Natural killer cell (primary cell): ENCODE measurements at regions not wholly inside any gene's neighbourhood (a gene's known extent, or its start where the extent isn't known, plus 50 kb on each side); places are given as distances from the start of the nearest gene placed in this dataset.

Experiments used
- ATAC-seq, 3 donors: fragments of 150-1000 bp in 2 of 3; fragments of 200-7000 bp in 1 of 3; cut with Tn5 transposase; 1 replicate in 1 of 3; 2 replicates in 2 of 3; pipeline ENCODE4 v1.10.0; 2021; ENCODE audit warnings: mild to moderate bottlenecking in 2 of 3, moderate library complexity in 2 of 3
- DNase-seq, 2 donors: peaks; one replicate each; pipeline versions ENCODE4 v3.0.0 to v3.0.0-alpha.2; 2013 to 2021; ENCODE audit warnings: mixed read lengths in 1 of 2
- H3K27ac ChIP-seq: one replicate; pipeline ENCODE4 v1.5.1; 2013; ENCODE audit warnings: mild to moderate bottlenecking, low read length
- H3K27me3 ChIP-seq: one replicate; pipeline ENCODE4 v1.6.1; 2013; ENCODE audit warnings: low read length; ENCODE audit not compliant: control insufficient read depth, insufficient read depth
- H3K36me3 ChIP-seq: one replicate; pipeline ENCODE4 v1.6.1; 2013; ENCODE audit warnings: low read length; ENCODE audit not compliant: control insufficient read depth, insufficient read depth
- H3K4me1 ChIP-seq: one replicate; pipeline ENCODE4 v1.6.1; 2013; ENCODE audit warnings: low read length; ENCODE audit not compliant: control insufficient read depth, insufficient read depth
- H3K4me3 ChIP-seq: one replicate; pipeline ENCODE4 v1.5.1; 2013; ENCODE audit warnings: low read length
- H3K9me3 ChIP-seq: one replicate; pipeline ENCODE4 v1.6.1; 2013; ENCODE audit warnings: low read length; ENCODE audit not compliant: control insufficient read depth, insufficient read depth
- H3K27ac Mint-ChIP-seq, 2 donors: one replicate each; pipeline ENCODE4 v1.8.0; 2022; ENCODE audit warnings: mild to moderate bottlenecking in 2 of 2, mixed read lengths in 2 of 2, moderate library complexity in 1 of 2
- H3K27me3 Mint-ChIP-seq, 2 donors: one replicate each; pipeline ENCODE4 v1.8.0; 2022; ENCODE audit warnings: low read depth in 2 of 2, mixed read lengths in 2 of 2
- H3K36me3 Mint-ChIP-seq: one replicate; pipeline ENCODE4 v1.8.0; 2022; ENCODE audit warnings: mixed read lengths
- H3K4me1 Mint-ChIP-seq, 2 donors: one replicate each; pipeline ENCODE4 v1.8.0; 2022; ENCODE audit warnings: mixed read lengths in 2 of 2
- H3K4me3 Mint-ChIP-seq: one replicate; pipeline ENCODE4 v1.8.0; 2022; ENCODE audit warnings: mild to moderate bottlenecking, moderate library complexity, mixed read lengths
- H3K9me3 Mint-ChIP-seq, 2 donors: one replicate each; pipeline ENCODE4 v1.8.0; 2022; ENCODE audit warnings: mixed read lengths in 2 of 2
- WGBS: methylation state at CpG from one replicate; pipeline ENCODE4 v1.1.7; 2013; ENCODE audit warnings: missing lambda C conversion rate; ENCODE audit not compliant: insufficient coverage; 5-methylcytosine and 5-hydroxymethylcytosine counted together
- intact Hi-C: fragments of 100-400 bp; cut with micrococcal nuclease; formaldehyde crosslinking; loops from one replicate; pipeline ENCODE4 v1.14.2; 2022
- TF ChIP-seq, protein P1 (sequence below): fragments of 200-600 bp; IDR thresholded peaks from one replicate; pipeline ENCODE4 v1.8.0; 2022; ENCODE audit warnings: antibody characterized with exemption

DNA sequence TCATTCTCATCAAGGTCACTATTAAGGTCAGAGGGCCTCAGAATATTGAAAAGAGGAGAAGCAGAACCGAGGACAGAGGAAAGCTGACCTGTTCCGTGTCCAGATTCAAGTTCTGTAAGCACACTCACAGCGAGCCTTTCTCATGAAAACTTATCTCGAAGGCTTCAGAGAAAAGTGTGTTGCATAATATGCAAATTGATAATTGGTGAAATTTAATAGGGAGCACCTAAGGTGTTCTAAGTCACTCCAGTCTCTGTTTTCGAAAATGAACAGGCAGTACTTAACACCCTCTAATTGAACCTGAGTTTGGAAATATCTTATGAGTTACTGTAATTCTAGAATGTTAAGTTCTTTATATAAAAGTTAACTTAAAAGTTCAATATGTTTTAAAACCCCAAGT lies 181.2 kb upstream of the PDE10A start:
- intact Hi-C loops, result no loop called here
- no peaks in the 10 kb centered on the region for H3K4me1 ChIP-seq
- no peak overlapping the region for H3K27ac ChIP-seq
- Mint-ChIP-seq H3K36me3 (no peaks in the 10 kb centered on the region), H3K27me3 (peaks cover 34 to 51% of the 10 kb centered on the region in 2 donors), H3K4me1 (peaks cover under 1 to 1% of the 10 kb centered on the region in 2 donors), H3K27ac (no peak overlapping the region), H3K9me3 (peaks cover 0 to 4% of the 10 kb centered on the region in 2 donors), H3K4me3 (no peak overlapping the region)
- no peaks in the 10 kb centered on the region for H3K9me3 ChIP-seq
- no peak overlapping the region for H3K4me3 ChIP-seq
- ATAC-seq (no peak), DNase-seq (no peak)
- TF ChIP-seq, protein P1, sequence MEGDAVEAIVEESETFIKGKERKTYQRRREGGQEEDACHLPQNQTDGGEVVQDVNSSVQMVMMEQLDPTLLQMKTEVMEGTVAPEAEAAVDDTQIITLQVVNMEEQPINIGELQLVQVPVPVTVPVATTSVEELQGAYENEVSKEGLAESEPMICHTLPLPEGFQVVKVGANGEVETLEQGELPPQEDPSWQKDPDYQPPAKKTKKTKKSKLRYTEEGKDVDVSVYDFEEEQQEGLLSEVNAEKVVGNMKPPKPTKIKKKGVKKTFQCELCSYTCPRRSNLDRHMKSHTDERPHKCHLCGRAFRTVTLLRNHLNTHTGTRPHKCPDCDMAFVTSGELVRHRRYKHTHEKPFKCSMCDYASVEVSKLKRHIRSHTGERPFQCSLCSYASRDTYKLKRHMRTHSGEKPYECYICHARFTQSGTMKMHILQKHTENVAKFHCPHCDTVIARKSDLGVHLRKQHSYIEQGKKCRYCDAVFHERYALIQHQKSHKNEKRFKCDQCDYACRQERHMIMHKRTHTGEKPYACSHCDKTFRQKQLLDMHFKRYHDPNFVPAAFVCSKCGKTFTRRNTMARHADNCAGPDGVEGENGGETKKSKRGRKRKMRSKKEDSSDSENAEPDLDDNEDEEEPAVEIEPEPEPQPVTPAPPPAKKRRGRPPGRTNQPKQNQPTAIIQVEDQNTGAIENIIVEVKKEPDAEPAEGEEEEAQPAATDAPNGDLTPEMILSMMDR, result no peak
- no peaks in the 10 kb centered on the region for H3K36me3 ChIP-seq
- 61% methylated on average over 4 of the region's 5 CpGs for WGBS
- H3K27me3 ChIP-seq, result peaks cover 11% of the 10 kb centered on the region

DNA sequence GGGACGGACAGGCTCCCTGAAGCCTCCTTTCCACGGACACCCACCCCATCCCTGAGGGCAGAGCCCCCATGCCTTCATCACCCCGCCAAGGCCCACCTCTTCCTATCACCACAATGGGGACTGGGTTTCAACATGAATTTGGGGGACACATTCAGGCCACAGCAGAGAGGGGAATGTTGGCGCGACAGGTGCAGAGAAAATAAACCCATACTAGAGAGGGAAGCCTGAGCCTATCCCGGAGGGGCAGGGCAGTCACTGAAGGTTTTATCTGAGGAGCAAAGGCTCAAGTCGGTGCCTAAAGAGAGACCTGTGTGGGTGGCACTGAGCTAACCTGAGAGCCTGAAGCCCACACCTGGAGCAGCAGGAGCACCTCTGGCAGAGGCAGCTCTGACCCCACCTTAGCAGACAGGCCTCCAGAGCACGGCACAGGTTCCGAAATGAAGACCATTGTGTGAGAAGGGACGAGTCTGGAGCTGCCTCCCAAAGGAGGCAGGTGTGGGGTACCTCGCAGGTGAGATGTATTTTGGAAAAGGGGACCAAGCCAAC lies 180.6 kb upstream of the PDE10A start:
- no peak for DNase-seq
- TF ChIP-seq, protein P1, result no peak
- H3K27me3 ChIP-seq, result peaks cover 11% of the 10 kb centered on the region
- H3K4me3 Mint-ChIP-seq, result no peak overlapping the region
- intact Hi-C loops, result no loop called here
- H3K4me1 Mint-ChIP-seq, result no peaks in the 10 kb centered on the region
- no peak overlapping the region for H3K4me3 ChIP-seq
- no peaks in the 10 kb centered on the region for H3K9me3 ChIP-seq
- peaks cover 34 to 51% of the 10 kb centered on the region in 2 donors for H3K27me3 Mint-ChIP-seq
- no peak overlapping the region for H3K27ac ChIP-seq
- 80% methylated on average over 11 of the region's 11 CpGs for WGBS
- H3K36me3 Mint-ChIP-seq, result no peaks in the 10 kb centered on the region
- H3K27ac Mint-ChIP-seq, result no peak overlapping the region
- no peaks in the 10 kb centered on the region for H3K4me1 ChIP-seq
- ATAC-seq, result no peak
- H3K36me3 ChIP-seq, result no peaks in the 10 kb centered on the region
- H3K9me3 Mint-ChIP-seq, result peaks cover 0 to 4% of the 10 kb centered on the region in 2 donors

DNA sequence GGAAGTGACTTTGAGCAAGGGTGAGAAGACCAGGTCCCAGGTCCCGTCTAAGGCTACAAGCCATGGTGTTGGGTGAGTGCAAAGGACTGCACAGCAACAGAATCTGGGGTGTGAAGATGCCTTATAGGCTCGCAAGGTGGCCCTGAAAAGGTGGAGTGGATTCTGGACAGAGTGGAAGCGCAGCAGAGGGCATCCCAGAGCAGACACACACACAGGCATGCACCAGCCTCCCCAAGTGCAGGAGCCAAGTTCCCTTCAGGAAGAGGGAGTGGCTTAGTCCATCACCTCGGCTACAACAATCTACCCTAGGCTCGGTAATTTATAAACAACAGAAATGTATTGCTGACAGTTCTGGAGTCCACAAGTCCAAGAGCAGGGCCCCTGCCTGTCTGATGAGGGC lies 180.1 kb upstream of the PDE10A start:
- no peak for DNase-seq
- Mint-ChIP-seq H3K36me3 (no peaks in the 10 kb centered on the region), H3K4me1 (no peaks in the 10 kb centered on the region), H3K4me3 (no peak overlapping the region), H3K27me3 (peaks cover 34 to 49% of the 10 kb centered on the region in 2 donors), H3K27ac (no peak overlapping the region), H3K9me3 (peaks cover 0 to 4% of the 10 kb centered on the region in 2 donors)
- no peaks in the 10 kb centered on the region for H3K4me1 ChIP-seq
- intact Hi-C loops, result no loop called here
- no peak overlapping the region for H3K4me3 ChIP-seq
- H3K27ac ChIP-seq, result no peak overlapping the region
- TF ChIP-seq, protein P1, result no peak
- 37% methylated on average over 5 of the region's 5 CpGs for WGBS
- H3K27me3 ChIP-seq, result peaks cover 7% of the 10 kb centered on the region
- no peaks in the 10 kb centered on the region for H3K9me3 ChIP-seq
- H3K36me3 ChIP-seq, result no peaks in the 10 kb centered on the region
- no peak for ATAC-seq

DNA sequence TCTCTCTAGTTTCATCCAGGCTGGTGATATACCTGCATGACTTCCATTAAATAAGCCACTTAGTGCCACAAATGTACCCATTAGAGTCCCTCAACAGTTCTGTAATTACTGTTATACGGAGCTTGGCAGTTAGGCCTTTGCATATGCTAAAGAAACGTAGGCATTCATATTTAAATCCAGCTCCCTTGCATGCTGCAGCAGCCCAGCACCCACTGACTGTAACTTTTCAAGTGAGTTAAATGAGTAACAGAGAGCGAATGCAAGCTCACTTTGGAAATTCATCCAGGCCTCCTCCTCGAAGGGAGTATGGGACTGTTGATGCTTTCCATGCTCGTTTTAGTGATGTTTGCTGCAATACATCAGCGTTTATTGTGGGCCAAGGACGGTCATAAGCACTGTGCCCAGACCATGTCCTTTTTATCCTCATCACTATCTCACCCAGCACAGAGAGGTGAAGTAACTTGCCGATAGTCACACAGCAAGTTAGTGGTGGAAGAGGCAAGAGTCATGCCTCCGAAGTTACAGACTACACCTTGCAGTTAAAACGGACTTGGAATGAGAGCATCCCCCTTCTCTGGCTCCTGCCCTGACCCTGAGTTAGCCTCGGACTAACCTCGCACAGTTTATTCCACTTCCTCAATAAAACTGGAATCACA lies 179.4 kb upstream of the PDE10A start:
- TF ChIP-seq, protein P1, result no peak
- DNase-seq (no peak), ATAC-seq (no peak)
- no peak overlapping the region for H3K4me3 ChIP-seq
- H3K27me3 ChIP-seq, result peaks cover 7% of the 10 kb centered on the region
- intact Hi-C loops, result no loop called here
- no peaks in the 10 kb centered on the region for H3K4me1 Mint-ChIP-seq
- no peaks in the 10 kb centered on the region for H3K36me3 ChIP-seq
- H3K27ac Mint-ChIP-seq, result no peak overlapping the region
- no peak overlapping the region for H3K27ac ChIP-seq
- 50% methylated on average over 10 of the region's 12 CpGs for WGBS
- no peaks in the 10 kb centered on the region for H3K4me1 ChIP-seq
- peaks cover 34 to 42% of the 10 kb centered on the region in 2 donors for H3K27me3 Mint-ChIP-seq
- H3K9me3 Mint-ChIP-seq, result peaks cover 0 to 4% of the 10 kb centered on the region in 2 donors
- no peaks in the 10 kb centered on the region for H3K9me3 ChIP-seq
- H3K4me3 Mint-ChIP-seq, result no peak overlapping the region
- H3K36me3 Mint-ChIP-seq, result no peaks in the 10 kb centered on the region
